ENCODE measurements at regions not wholly inside any gene's neighbourhood (a gene's known extent, or its start where the extent isn't known, plus 50 kb on each side); places are given as distances from the start of the nearest gene placed in this dataset.
A peak's percentile ranks its signal among the peaks of the same experiment; 100 is the strongest.

- H3K36me3 ChIP-seq (ENCODE audit: control insufficient read depth, insufficient read depth, low read length) = no peaks in the 10 kb centered on the region
- peaks cover 25% of the 10 kb centered on the region for H3K4me1 ChIP-seq (ENCODE audit: control insufficient read depth, insufficient read depth, low read length)
- no peaks in the 10 kb centered on the region for H3K27me3 ChIP-seq (ENCODE audit: control insufficient read depth, insufficient read depth, low read length)
- no peak overlapping the region for H3K27ac ChIP-seq (ENCODE audit: low read depth, low read length)
- no peak overlapping the region for H3K4me3 ChIP-seq (ENCODE audit: low read depth, low read length)
- no peak for DNase-seq (ENCODE audit: low read depth in 4 of 6, low spot score in 6 of 6)
- 66% methylated on average over 17 of the region's 18 CpGs for WGBS (ENCODE audit: insufficient coverage)
- no peaks in the 10 kb centered on the region for H3K9me3 ChIP-seq (ENCODE audit: control insufficient read depth, insufficient read depth, low read length)
Measured at GRCh38 chr17:73863761-73864535, 219.7 kb upstream of the SDK2 start.

GRCh38 chr17:73865831-73866230 lies 221.6 kb upstream of the SDK2 start:
- no peak overlapping the region for H3K27ac ChIP-seq (ENCODE audit: low read depth, low read length)
- WGBS (ENCODE audit: insufficient coverage) = 53% methylated on average over 5 of the region's 12 CpGs

DNA sequence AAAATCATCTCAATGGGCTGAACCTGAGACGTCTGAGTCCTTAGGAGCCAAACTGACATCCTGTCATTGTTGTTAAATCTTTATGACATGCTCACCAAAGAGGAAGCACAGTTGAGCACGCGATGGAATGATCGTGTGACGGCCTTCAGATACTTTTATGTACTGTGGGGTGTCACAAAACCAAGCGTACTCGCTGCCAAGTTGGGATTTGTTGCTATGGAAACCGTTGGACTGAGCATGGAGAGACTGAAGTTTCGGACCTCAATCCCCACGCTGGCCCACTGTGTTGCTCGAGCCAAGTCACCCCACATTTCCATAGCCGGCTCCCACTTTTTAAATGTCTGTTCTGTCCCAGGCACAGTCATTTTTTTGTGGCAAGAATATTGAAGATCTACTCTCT lies 222.8 kb upstream of the SDK2 start:
- no peaks in the 10 kb centered on the region for H3K36me3 ChIP-seq (ENCODE audit: control insufficient read depth, insufficient read depth, low read length)
- H3K4me1 ChIP-seq (ENCODE audit: control insufficient read depth, insufficient read depth, low read length) = peaks cover 24% of the 10 kb centered on the region
- H3K27me3 ChIP-seq (ENCODE audit: control insufficient read depth, insufficient read depth, low read length) = no peaks in the 10 kb centered on the region
- no peak overlapping the region for H3K4me3 ChIP-seq (ENCODE audit: low read depth, low read length)
- DNase-seq (ENCODE audit: low read depth in 4 of 6, low spot score in 6 of 6) = peak in 3 of 6 donors; percentile 47 to 87 (median 84)
- WGBS (ENCODE audit: insufficient coverage) = 29% methylated on average over 10 of the region's 12 CpGs
- no peak overlapping the region for H3K27ac ChIP-seq (ENCODE audit: low read depth, low read length)
- H3K9me3 ChIP-seq (ENCODE audit: control insufficient read depth, insufficient read depth, low read length) = no peaks in the 10 kb centered on the region

More at GRCh38 chr17:73865831-73866230, 221.6 kb upstream of the SDK2 start:
- Histone ChIP-seq H3K9me3 (ENCODE audit: control insufficient read depth, insufficient read depth, low read length) (no peaks in the 10 kb centered on the region), H3K27me3 (ENCODE audit: control insufficient read depth, insufficient read depth, low read length) (no peaks in the 10 kb centered on the region), H3K4me1 (ENCODE audit: control insufficient read depth, insufficient read depth, low read length) (peaks cover 24% of the 10 kb centered on the region), H3K36me3 (ENCODE audit: control insufficient read depth, insufficient read depth, low read length) (no peaks in the 10 kb centered on the region), H3K4me3 (ENCODE audit: low read depth, low read length) (no peak overlapping the region)
- peak in 1 of 6 donors; percentile 54 for DNase-seq (ENCODE audit: low read depth in 4 of 6, low spot score in 6 of 6)

DNA sequence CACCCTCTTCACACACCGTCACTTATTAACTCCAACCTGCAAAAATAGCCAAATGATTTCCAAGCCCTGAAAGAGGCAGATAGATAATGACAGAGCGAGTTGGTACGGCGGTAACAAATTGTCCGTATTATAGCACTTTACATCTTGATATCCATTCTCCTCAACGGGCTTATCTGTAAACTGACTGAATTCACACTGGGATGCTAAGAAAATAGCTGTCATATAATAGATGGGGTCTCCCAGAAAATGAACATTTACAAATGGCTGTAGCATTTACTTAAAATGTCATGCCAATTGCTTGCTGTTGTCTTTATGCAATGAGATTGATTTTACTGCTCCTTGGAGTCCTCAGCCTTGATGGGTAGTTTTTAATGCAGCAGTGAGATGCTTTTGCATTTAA lies 225.8 kb upstream of the SDK2 start:
- no peaks in the 10 kb centered on the region for H3K9me3 ChIP-seq (ENCODE audit: control insufficient read depth, insufficient read depth, low read length)
- no peaks in the 10 kb centered on the region for H3K36me3 ChIP-seq (ENCODE audit: control insufficient read depth, insufficient read depth, low read length)
- no peak overlapping the region for H3K27ac ChIP-seq (ENCODE audit: low read depth, low read length)
- 100% methylated on average over 1 of the region's 6 CpGs for WGBS (ENCODE audit: insufficient coverage)
- no peaks in the 10 kb centered on the region for H3K27me3 ChIP-seq (ENCODE audit: control insufficient read depth, insufficient read depth, low read length)
- H3K4me3 ChIP-seq (ENCODE audit: low read depth, low read length) = no peak overlapping the region
- H3K4me1 ChIP-seq (ENCODE audit: control insufficient read depth, insufficient read depth, low read length) = peaks cover 19% of the 10 kb centered on the region
- DNase-seq (ENCODE audit: low read depth in 4 of 6, low spot score in 6 of 6) = peak in 1 of 6 donors; percentile 77

GRCh38 chr17:73870473-73870872 lies 226.2 kb upstream of the SDK2 start:
- no CpG with 5 or more reads among the region's 1 CpG for WGBS (ENCODE audit: insufficient coverage)
- DNase-seq (ENCODE audit: low read depth in 4 of 6, low spot score in 6 of 6) = peak in 2 of 6 donors; percentile 44 to 79
- H3K27ac ChIP-seq (ENCODE audit: low read depth, low read length) = no peak overlapping the region
- no peaks in the 10 kb centered on the region for H3K27me3 ChIP-seq (ENCODE audit: control insufficient read depth, insufficient read depth, low read length)
- H3K36me3 ChIP-seq (ENCODE audit: control insufficient read depth, insufficient read depth, low read length) = no peaks in the 10 kb centered on the region
- H3K4me1 ChIP-seq (ENCODE audit: control insufficient read depth, insufficient read depth, low read length) = peaks cover 19% of the 10 kb centered on the region
- H3K9me3 ChIP-seq (ENCODE audit: control insufficient read depth, insufficient read depth, low read length) = no peaks in the 10 kb centered on the region
- no peak overlapping the region for H3K4me3 ChIP-seq (ENCODE audit: low read depth, low read length)

DNA sequence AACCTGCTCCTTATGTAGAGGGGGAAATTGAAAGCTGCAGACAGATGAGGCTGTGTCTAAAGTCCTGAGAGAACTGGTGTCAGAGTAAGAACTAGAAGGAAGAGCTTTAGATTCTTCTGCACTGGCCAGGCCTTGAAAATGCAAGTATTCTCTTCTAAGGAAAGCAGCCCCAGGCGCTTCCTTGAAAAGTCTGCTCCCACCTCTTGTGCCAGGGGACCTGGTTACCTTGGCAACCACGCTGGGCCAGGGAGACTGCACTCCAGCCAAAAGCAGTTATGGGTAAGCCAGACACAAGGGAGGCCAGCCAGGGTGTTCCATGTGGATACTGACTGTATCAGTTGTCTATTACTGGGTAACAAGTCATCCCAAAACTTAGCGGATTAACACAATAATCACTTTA lies 228.6 kb upstream of the SDK2 start:
- H3K27me3 ChIP-seq (ENCODE audit: control insufficient read depth, insufficient read depth, low read length) = no peaks in the 10 kb centered on the region
- WGBS (ENCODE audit: insufficient coverage) = 30% methylated on average over 2 of the region's 3 CpGs
- no peaks in the 10 kb centered on the region for H3K36me3 ChIP-seq (ENCODE audit: control insufficient read depth, insufficient read depth, low read length)
- no peak overlapping the region for H3K27ac ChIP-seq (ENCODE audit: low read depth, low read length)
- H3K4me1 ChIP-seq (ENCODE audit: control insufficient read depth, insufficient read depth, low read length) = peaks cover 9% of the 10 kb centered on the region
- DNase-seq (ENCODE audit: low read depth in 4 of 6, low spot score in 6 of 6) = peak in 2 of 6 donors; percentile 49 to 66
- no peak overlapping the region for H3K4me3 ChIP-seq (ENCODE audit: low read depth, low read length)
- H3K9me3 ChIP-seq (ENCODE audit: control insufficient read depth, insufficient read depth, low read length) = no peaks in the 10 kb centered on the region

- no peak for DNase-seq (ENCODE audit: low read depth in 4 of 6, low spot score in 6 of 6)
- no peaks in the 10 kb centered on the region for H3K27me3 ChIP-seq (ENCODE audit: control insufficient read depth, insufficient read depth, low read length)
- H3K4me1 ChIP-seq (ENCODE audit: control insufficient read depth, insufficient read depth, low read length) = peaks cover 9% of the 10 kb centered on the region
- 82% methylated on average over 3 of the region's 6 CpGs for WGBS (ENCODE audit: insufficient coverage)
- no peaks in the 10 kb centered on the region for H3K36me3 ChIP-seq (ENCODE audit: control insufficient read depth, insufficient read depth, low read length)
- H3K9me3 ChIP-seq (ENCODE audit: control insufficient read depth, insufficient read depth, low read length) = no peaks in the 10 kb centered on the region
- no peak overlapping the region for H3K4me3 ChIP-seq (ENCODE audit: low read depth, low read length)
- H3K27ac ChIP-seq (ENCODE audit: low read depth, low read length) = no peak overlapping the region
Measured at GRCh38 chr17:73874008-73874720, 229.9 kb upstream of the SDK2 start.

GRCh38 chr17:73875346-73875745 lies 231.1 kb upstream of the SDK2 start:
- Histone ChIP-seq H3K4me3 (ENCODE audit: low read depth, low read length) (no peak overlapping the region), H3K9me3 (ENCODE audit: control insufficient read depth, insufficient read depth, low read length) (no peaks in the 10 kb centered on the region), H3K27me3 (ENCODE audit: control insufficient read depth, insufficient read depth, low read length) (no peaks in the 10 kb centered on the region), H3K4me1 (ENCODE audit: control insufficient read depth, insufficient read depth, low read length) (peaks cover 9% of the 10 kb centered on the region), H3K27ac (ENCODE audit: low read depth, low read length) (no peak overlapping the region), H3K36me3 (ENCODE audit: control insufficient read depth, insufficient read depth, low read length) (no peaks in the 10 kb centered on the region)
- WGBS (ENCODE audit: insufficient coverage) = 20% methylated on average over 1 of the region's 3 CpGs
- no peak for DNase-seq (ENCODE audit: low read depth in 4 of 6, low spot score in 6 of 6)

DNA sequence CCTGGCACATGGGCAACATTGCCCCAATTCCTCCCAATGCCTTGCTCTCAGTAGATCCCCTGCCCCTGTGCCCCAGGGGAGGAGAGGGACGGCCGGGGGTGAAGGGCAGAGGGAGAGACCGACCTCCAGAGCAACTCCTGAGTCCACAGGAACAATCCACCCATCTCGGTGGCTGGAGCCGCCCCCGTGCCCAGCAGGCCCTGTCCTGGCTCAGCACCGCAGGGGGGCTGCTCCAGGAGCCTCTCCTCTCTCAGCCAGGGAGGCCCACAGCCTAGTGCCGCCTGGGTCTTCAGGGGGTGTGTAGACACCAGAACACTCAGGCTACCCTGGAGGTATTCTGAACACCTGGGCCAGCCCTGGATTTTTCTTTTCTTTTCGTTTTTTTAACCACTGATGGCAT lies 233.7 kb upstream of the SDK2 start:
- H3K9me3 ChIP-seq (ENCODE audit: control insufficient read depth, insufficient read depth, low read length) = no peaks in the 10 kb centered on the region
- no peak overlapping the region for H3K4me3 ChIP-seq (ENCODE audit: low read depth, low read length)
- no peaks in the 10 kb centered on the region for H3K36me3 ChIP-seq (ENCODE audit: control insufficient read depth, insufficient read depth, low read length)
- no peaks in the 10 kb centered on the region for H3K27me3 ChIP-seq (ENCODE audit: control insufficient read depth, insufficient read depth, low read length)
- DNase-seq (ENCODE audit: low read depth in 4 of 6, low spot score in 6 of 6) = no peak
- peaks cover 12% of the 10 kb centered on the region for H3K4me1 ChIP-seq (ENCODE audit: control insufficient read depth, insufficient read depth, low read length)
- H3K27ac ChIP-seq (ENCODE audit: low read depth, low read length) = no peak overlapping the region
- 76% methylated on average over 6 of the region's 9 CpGs for WGBS (ENCODE audit: insufficient coverage)

DNA sequence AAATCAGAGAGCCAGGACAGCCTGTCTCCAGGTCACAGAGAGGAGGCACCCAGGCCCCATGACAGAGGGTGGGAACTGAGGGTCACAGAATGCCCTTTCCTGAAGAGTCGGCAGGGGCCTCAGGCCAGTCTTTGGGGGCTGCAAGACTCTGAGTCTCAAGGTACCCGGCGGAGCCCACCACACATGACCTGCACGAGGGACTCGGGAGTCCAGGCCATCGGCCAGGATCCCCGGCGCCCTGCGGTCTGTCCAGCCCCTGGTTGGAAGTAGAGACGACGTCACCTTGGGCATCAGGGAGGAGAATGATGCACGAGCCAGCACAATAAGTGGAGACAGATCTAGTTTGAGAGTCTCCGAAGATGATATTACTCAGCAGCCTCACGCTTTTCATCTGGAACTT lies 234.7 kb upstream of the SDK2 start:
- DNase-seq (ENCODE audit: low read depth in 4 of 6, low spot score in 6 of 6) = no peak

More for the DNA sequence above, 234.7 kb upstream of the SDK2 start:
- Histone ChIP-seq H3K27me3 (ENCODE audit: control insufficient read depth, insufficient read depth, low read length) (no peaks in the 10 kb centered on the region), H3K4me3 (ENCODE audit: low read depth, low read length) (no peak overlapping the region), H3K27ac (ENCODE audit: low read depth, low read length) (no peak overlapping the region), H3K36me3 (ENCODE audit: control insufficient read depth, insufficient read depth, low read length) (no peaks in the 10 kb centered on the region), H3K9me3 (ENCODE audit: control insufficient read depth, insufficient read depth, low read length) (no peaks in the 10 kb centered on the region), H3K4me1 (ENCODE audit: control insufficient read depth, insufficient read depth, low read length) (peaks cover 12% of the 10 kb centered on the region)
- WGBS (ENCODE audit: insufficient coverage) = 75% methylated on average over 14 of the region's 14 CpGs

All from spinal cord (tissue), 9 donors.